GM12878 (cell line): ENCODE measurements at regions not wholly inside any gene's neighbourhood (a gene's known extent, or its start where the extent isn't known, plus 50 kb on each side); places are given as distances from the start of the nearest gene placed in this dataset.

Experiments used
- BCL3 ChIP-seq: IDR thresholded peaks from 2 replicates; pipeline ENCODE4 v1.6.1; 2011; ENCODE audit warnings: borderline replicate concordance, low read depth, mild to moderate bottlenecking, moderate library complexity, low read length; ENCODE audit not compliant: insufficient read depth, poor library complexity, severe bottlenecking
- BHLHE40 ChIP-seq, 2 experiments: fragments of 450-650 bp in 1 of 2; IDR thresholded peaks; 2 replicates each; pipeline ENCODE4 v1.6.1; 2011 to 2017; ENCODE audit warnings: low read depth in 2 of 2, borderline replicate concordance in 1 of 2, improper control_type of control experiment in 1 of 2, low read length in 1 of 2, mild to moderate bottlenecking in 1 of 2
- CBFB ChIP-seq: IDR thresholded peaks from 2 replicates; pipeline ENCODE4 v1.6.1; 2016; ENCODE audit warnings: antibody characterized with exemption, low read depth
- CHD4 ChIP-seq: fragments of 200-600 bp; sonication (generic); IDR thresholded peaks from 2 replicates; pipeline ENCODE4 v1.6.1; 2016; ENCODE audit warnings: mild to moderate bottlenecking
- IRF5 ChIP-seq: fragments of 450-650 bp; IDR thresholded peaks from 2 replicates; pipeline ENCODE4 v1.6.1; 2017; ENCODE audit warnings: borderline replicate concordance
- MYC ChIP-seq: IDR thresholded peaks from 2 replicates; pipeline ENCODE4 v1.6.1; 2011; ENCODE audit warnings: mild to moderate bottlenecking, low read length, moderate library complexity, inconsistent platforms; ENCODE audit not compliant: insufficient read depth, insufficient replicate concordance, insufficient read length, severe bottlenecking
- PBX3 ChIP-seq: IDR thresholded peaks from 2 replicates; pipeline ENCODE4 v1.6.1; 2011; ENCODE audit warnings: mild to moderate bottlenecking, low read depth, low read length, moderate library complexity; ENCODE audit not compliant: insufficient replicate concordance
- RUNX3 ChIP-seq: IDR thresholded peaks from 2 replicates; pipeline ENCODE4 v1.6.1; 2012; ENCODE audit warnings: low read length, inconsistent platforms
- SIX5 ChIP-seq: IDR thresholded peaks from 2 replicates; pipeline ENCODE4 v1.6.1; 2011; ENCODE audit warnings: mild to moderate bottlenecking, low read depth, low read length, moderate library complexity; ENCODE audit not compliant: severe bottlenecking
- TF ChIP-seq, protein P1 (sequence below): fragments of 150-350 bp; IDR thresholded peaks from 2 replicates; pipeline ENCODE4 v1.6.1; 2016; ENCODE audit warnings: low read depth, low read length

DNA sequence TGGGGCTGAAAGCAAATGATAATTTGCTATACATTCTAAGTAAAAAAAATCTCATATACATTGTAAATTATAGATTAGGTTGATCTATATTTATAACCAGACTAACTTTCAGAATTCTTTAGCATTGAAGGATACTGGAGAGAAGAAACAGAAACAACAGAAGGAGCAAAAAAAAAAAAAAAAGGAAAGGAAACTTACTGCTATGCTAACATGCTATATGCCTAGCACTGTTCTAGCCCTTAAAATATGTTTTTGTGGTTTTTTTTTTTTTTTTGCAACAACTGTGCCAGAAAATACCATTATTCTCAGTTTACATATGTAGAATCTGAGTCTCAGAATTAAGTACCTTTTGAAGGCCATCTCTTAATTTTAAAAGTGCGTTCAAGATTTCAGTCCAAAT, 204.9 kb upstream of the MC4R start (continued):
- TF ChIP-seq SIX5 (no peak), CBFB (no peak), RUNX3 (no peak), CHD4 (no peak), MYC (no peak), IRF5 (no peak), BCL3 (no peak), BHLHE40 (IDR thresholded peaks at IDR 0.05; ENCODE audit: borderline replicate concordance in 1 of 2, low read depth in 2 of 2, low read length in 1 of 2) (no peak), PBX3 (no peak)
- TF ChIP-seq, protein P1, sequence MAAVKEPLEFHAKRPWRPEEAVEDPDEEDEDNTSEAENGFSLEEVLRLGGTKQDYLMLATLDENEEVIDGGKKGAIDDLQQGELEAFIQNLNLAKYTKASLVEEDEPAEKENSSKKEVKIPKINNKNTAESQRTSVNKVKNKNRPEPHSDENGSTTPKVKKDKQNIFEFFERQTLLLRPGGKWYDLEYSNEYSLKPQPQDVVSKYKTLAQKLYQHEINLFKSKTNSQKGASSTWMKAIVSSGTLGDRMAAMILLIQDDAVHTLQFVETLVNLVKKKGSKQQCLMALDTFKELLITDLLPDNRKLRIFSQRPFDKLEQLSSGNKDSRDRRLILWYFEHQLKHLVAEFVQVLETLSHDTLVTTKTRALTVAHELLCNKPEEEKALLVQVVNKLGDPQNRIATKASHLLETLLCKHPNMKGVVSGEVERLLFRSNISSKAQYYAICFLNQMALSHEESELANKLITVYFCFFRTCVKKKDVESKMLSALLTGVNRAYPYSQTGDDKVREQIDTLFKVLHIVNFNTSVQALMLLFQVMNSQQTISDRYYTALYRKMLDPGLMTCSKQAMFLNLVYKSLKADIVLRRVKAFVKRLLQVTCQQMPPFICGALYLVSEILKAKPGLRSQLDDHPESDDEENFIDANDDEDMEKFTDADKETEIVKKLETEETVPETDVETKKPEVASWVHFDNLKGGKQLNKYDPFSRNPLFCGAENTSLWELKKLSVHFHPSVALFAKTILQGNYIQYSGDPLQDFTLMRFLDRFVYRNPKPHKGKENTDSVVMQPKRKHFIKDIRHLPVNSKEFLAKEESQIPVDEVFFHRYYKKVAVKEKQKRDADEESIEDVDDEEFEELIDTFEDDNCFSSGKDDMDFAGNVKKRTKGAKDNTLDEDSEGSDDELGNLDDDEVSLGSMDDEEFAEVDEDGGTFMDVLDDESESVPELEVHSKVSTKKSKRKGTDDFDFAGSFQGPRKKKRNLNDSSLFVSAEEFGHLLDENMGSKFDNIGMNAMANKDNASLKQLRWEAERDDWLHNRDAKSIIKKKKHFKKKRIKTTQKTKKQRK, result no peak
